ENCODE measurements at regions not wholly inside any gene's neighbourhood (a gene's known extent, or its start where the extent isn't known, plus 50 kb on each side); places are given as distances from the start of the nearest gene placed in this dataset.
"Not testable (repeated sequence)": the region's sequence is repeated elsewhere in the genome, so short reads cannot be mapped to it uniquely, and the experiment has no call there.

GRCh38 chr12:108430926-108431325 lies 84.2 kb upstream of the FICD start:
- Histone ChIP-seq H3K27me3 (no peaks in the 10 kb centered on the region), H3K4me1 (no peaks in the 10 kb centered on the region), H3K36me3 (no peaks in the 10 kb centered on the region), H3K4me3 (ENCODE audit: low read depth, low read length) (no peak overlapping the region), H3K9me3 (no peaks in the 10 kb centered on the region)
- DNase-seq: no peak
- TF ChIP-seq CTCF (IDR thresholded peaks at IDR 0.05; ENCODE audit: low read depth, low read length): no peak

- no peaks in the 10 kb centered on the region for H3K9me3 ChIP-seq
- H3K27me3 ChIP-seq: no peaks in the 10 kb centered on the region
- no peak overlapping the region for H3K4me3 ChIP-seq (ENCODE audit: low read depth, low read length)
- H3K36me3 ChIP-seq: no peaks in the 10 kb centered on the region
- no peak for TF ChIP-seq CTCF (IDR thresholded peaks at IDR 0.05; ENCODE audit: low read depth, low read length)
- no peak for DNase-seq
- H3K4me1 ChIP-seq: no peaks in the 10 kb centered on the region
Observed at GRCh38 chr12:108430245-108430644, 84.8 kb upstream of the FICD start.

- no peaks in the 10 kb centered on the region for H3K36me3 ChIP-seq
- H3K4me3 ChIP-seq (ENCODE audit: low read depth, low read length): no peak overlapping the region
- H3K9me3 ChIP-seq: no peaks in the 10 kb centered on the region
- H3K27me3 ChIP-seq: no peaks in the 10 kb centered on the region
- no peak for TF ChIP-seq CTCF (IDR thresholded peaks at IDR 0.05; ENCODE audit: low read depth, low read length)
- peaks cover 2% of the 10 kb centered on the region for H3K4me1 ChIP-seq
- no peak for DNase-seq
Observed at GRCh38 chr12:108425238-108425795, 86.2 kb upstream of the CMKLR1 start.

GRCh38 chr12:108424816-108425215 lies 85.7 kb upstream of the CMKLR1 start:
- no peak overlapping the region for H3K4me3 ChIP-seq (ENCODE audit: low read depth, low read length)
- TF ChIP-seq CTCF (IDR thresholded peaks at IDR 0.05; ENCODE audit: low read depth, low read length): no peak
- no peaks in the 10 kb centered on the region for H3K9me3 ChIP-seq
- peaks cover 7% of the 10 kb centered on the region for H3K4me1 ChIP-seq
- no peaks in the 10 kb centered on the region for H3K27me3 ChIP-seq
- no peaks in the 10 kb centered on the region for H3K36me3 ChIP-seq
- no peak for DNase-seq

GRCh38 chr12:108424026-108424425 lies 84.9 kb upstream of the CMKLR1 start:
- Histone ChIP-seq H3K9me3 (no peaks in the 10 kb centered on the region), H3K4me3 (ENCODE audit: low read depth, low read length) (no peak overlapping the region), H3K36me3 (no peaks in the 10 kb centered on the region), H3K4me1 (peaks cover 8% of the 10 kb centered on the region), H3K27me3 (no peaks in the 10 kb centered on the region)
- DNase-seq: no peak
- no peak for TF ChIP-seq CTCF (IDR thresholded peaks at IDR 0.05; ENCODE audit: low read depth, low read length)

GRCh38 chr12:108423486-108423885 lies 84.4 kb upstream of the CMKLR1 start:
- no peak for TF ChIP-seq CTCF (IDR thresholded peaks at IDR 0.05; ENCODE audit: low read depth, low read length)
- H3K4me3 ChIP-seq (ENCODE audit: low read depth, low read length): no peak overlapping the region
- no peaks in the 10 kb centered on the region for H3K27me3 ChIP-seq
- DNase-seq: no peak
- H3K4me1 ChIP-seq: peaks cover 8% of the 10 kb centered on the region
- no peaks in the 10 kb centered on the region for H3K9me3 ChIP-seq
- no peaks in the 10 kb centered on the region for H3K36me3 ChIP-seq

- H3K4me3 ChIP-seq (ENCODE audit: low read depth, low read length); H3K4me1 ChIP-seq; DNase-seq; H3K36me3 ChIP-seq; H3K9me3 ChIP-seq; H3K27me3 ChIP-seq: not testable (repeated sequence)
Observed at GRCh38 chr12:108421082-108421481, 82.0 kb upstream of the CMKLR1 start.

GRCh38 chr12:108420421-108420820 lies 81.3 kb upstream of the CMKLR1 start:
- not testable (repeated sequence) for H3K4me3 ChIP-seq (ENCODE audit: low read depth, low read length); H3K36me3 ChIP-seq; DNase-seq; H3K9me3 ChIP-seq; H3K27me3 ChIP-seq; H3K4me1 ChIP-seq
